8988T (cell line): ENCODE measurements at regions not wholly inside any gene's neighbourhood (a gene's known extent, or its start where the extent isn't known, plus 50 kb on each side); places are given as distances from the start of the nearest gene placed in this dataset.

ENCODE experiments used
- DNase-seq: peaks from one replicate; pipeline ENCODE4 v3.0.0; 2011

- DNase-seq = no peak
These were observed 68.7 kb upstream of the KLF6 start for GRCh38 chr10:3853547-3854303.

DNA sequence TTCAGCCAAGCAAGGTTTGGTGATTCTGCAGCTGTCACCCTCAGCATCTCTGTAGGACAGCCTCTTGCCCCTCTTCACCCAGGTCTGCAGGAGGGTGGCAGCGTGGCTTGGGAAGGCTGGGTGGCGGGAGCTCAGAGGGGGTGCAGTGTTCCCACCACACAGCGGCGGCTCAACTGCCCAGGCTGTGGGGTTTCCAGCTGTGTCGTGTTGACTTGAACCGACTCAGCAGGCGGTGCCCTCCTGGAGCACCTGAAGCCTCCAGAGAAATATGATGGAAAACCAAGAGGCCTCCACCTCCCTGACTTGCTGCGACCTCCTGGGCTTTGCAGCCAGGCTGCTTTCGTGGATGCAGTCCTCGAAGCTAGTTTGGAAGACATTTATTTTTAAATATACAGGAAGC is 68.0 kb upstream of the KLF6 start:
- DNase-seq = no peak

- peak; percentile 56 for DNase-seq
These were observed 67.3 kb upstream of the KLF6 start for GRCh38 chr10:3852147-3852904.

- no peak for DNase-seq
These were observed 66.3 kb upstream of the KLF6 start for GRCh38 chr10:3850999-3851937.

- no peak for DNase-seq
These were observed 64.0 kb upstream of the KLF6 start for GRCh38 chr10:3848775-3849635.

DNA sequence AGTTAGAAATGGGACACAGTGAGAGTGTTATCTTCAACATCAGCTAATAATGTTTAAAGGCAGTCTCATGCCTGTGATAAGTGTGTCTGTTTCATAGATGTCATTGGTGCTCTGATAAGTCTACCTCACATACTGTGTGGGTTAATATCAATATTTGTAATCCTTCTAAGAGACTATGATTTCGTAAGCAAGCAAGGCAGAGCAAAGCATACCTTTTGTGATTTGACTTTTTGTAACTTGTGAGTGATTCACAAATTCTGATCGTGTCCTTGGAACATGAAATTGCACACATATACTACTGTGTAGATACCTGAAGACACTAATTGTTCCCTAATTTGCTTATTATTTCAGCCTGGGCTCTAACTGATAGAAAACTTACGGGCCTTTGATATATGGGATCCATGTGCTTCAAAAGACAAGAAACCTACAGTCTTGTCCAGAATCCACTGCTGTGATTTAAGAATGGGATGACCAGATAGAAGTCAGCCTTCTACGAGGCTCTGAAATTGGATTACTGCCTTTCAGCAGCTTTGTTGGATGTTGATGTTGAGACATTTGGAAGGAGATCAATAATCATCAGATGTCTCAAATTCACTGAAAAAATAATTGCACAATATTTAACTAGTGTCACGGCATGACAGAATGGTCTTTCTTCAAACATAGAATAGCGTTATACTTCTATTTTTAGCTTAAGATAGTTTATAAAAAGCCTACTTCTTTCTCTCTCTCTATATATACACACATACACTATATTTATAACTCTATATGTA is 63.2 kb upstream of the KLF6 start:
- DNase-seq = no peak

GRCh38 chr10:3846736-3847135 is 61.7 kb upstream of the KLF6 start:
- no peak for DNase-seq

GRCh38 chr10:3844491-3845025 is 59.5 kb upstream of the KLF6 start:
- DNase-seq = no peak

DNA sequence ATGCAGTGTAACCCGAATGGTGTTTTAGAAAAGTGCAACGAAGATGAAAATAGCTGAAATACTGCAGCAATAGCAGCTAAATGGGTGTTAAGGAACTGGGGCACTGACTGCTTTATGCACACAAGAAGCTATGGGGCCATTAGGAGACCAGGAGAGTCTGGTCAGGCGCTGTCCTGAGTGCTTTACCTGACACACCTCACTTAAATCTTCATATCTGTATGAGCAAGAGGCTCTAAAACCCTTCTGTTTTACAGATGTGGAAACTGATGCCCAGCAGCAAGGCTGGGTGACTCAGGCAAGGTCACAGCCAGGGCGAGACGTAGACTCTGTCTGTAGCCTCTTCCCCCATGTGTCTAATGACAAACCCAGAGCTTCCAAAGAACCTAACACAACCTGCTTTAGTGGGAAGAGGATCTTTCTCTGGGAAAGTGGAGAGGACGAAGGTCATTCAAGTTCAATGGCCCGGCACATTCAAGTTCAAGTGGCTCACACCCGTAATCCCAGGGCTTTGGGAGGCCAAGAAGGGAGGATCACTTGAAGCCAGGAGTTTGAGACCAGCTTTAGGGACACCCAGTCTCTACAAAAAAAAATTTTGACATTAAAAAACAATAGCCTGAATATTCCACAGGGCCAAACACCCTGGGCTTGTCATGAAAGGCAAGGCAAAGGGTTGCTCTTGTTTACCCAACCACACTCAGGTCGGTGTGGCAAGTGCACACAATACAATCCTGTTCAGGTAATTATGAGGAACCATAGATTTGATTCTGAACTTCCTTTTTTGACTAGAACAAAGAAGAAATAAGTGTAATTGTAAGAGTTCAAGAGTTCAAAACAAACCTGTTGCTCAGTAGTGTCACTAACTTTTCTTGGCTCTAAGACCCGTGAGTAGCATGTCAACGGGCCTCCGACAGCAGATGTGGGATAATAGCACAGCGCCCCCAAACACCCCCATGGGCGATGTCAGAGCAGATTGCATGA is 53.7 kb upstream of the KLF6 start:
- DNase-seq = no peak

GRCh38 chr10:3837647-3838459 is 52.8 kb upstream of the KLF6 start:
- no peak for DNase-seq

DNA sequence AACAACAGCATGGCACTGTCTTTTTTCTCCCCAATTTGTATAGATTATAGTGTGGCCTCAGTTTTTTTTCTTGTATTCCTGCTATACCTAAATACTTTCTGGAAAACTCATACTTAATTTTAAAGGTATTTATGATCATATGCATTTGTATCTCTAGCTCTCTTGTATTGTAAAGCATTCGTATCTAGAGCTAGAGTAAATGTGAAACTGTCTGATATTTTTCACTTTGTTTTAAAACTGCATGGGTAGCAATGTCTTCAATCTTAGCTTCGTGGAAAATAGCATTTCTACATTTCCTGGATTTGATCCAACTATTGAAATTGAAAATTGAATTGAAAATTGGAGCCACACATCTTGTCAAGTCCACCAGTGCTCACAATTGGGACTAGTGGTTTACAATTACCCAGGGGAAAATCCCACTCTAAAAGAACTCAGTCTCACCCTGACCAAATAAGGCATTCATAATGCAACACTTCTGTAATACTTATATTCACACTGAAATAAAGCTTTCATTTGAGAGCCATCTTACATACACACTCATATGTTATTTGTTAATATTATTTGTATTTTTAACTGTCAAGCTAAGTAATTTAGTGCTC is 51.3 kb upstream of the KLF6 start:
- DNase-seq = no peak

DNA sequence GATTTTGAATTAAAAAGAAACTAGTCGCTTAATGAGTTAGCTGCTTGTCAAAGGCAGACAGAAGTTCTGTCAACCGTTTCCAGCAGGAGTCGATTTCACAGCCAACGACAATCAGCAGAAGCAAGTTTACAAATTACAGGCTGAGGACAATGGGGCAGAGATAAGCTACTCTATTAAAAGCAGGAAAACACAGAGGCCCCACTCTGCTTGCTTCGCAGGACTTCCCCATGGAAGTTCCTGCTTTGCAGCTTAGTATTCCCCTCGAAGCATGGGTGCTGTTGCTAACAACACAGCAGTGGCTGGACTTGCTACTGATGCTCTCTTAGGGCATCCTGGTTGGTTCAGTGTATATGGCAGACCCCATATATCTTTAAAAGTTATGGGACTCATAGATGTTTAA is 50.8 kb upstream of the KLF6 start:
- DNase-seq = no peak

- DNase-seq = no peak
These were observed 49.9 kb upstream of the KLF6 start for GRCh38 chr10:3834947-3835346.
